NCI-H1092 (cell line): ENCODE measurements at regions not wholly inside any gene's neighbourhood (a gene's known extent, or its start where the extent isn't known, plus 50 kb on each side); places are given as distances from the start of the nearest gene placed in this dataset.
"Not testable (repeated sequence)": the region's sequence is repeated elsewhere in the genome, so short reads cannot be mapped to it uniquely, and the experiment has no call there.

Experiments used
- DNase-seq: peaks from one replicate; lab custom pipeline; 2025; lab: John Stamatoyannopoulos, UW

- DNase-seq = no peak
Observed at GRCh38 chr6:166806217-166806838, 150.0 kb downstream of the RNASET2 start.

GRCh38 chr6:166803471-166803870, 152.9 kb downstream of the RNASET2 start:
- DNase-seq = no peak

GRCh38 chr6:166802401-166802800, 153.9 kb downstream of the RNASET2 start:
- no peak for DNase-seq

- DNase-seq = no peak
Observed at GRCh38 chr6:166800137-166800536, 156.2 kb downstream of the RNASET2 start.

- no peak for DNase-seq
Observed at GRCh38 chr6:166798652-166799051, 157.7 kb downstream of the RNASET2 start.

- no peak for DNase-seq
Observed at GRCh38 chr6:166796610-166797009, 159.7 kb downstream of the RNASET2 start.

GRCh38 chr6:166795879-166796278, 160.5 kb downstream of the RNASET2 start:
- no peak for DNase-seq

GRCh38 chr6:166790808-166791207, 163.8 kb upstream of the RPS6KA2 start:
- not testable (repeated sequence) for DNase-seq

GRCh38 chr6:166788846-166789529, 161.9 kb upstream of the RPS6KA2 start:
- DNase-seq = not testable (repeated sequence)

GRCh38 chr6:166786704-166787293, 159.7 kb upstream of the RPS6KA2 start:
- peak; percentile 82 for DNase-seq

GRCh38 chr6:166785131-166785530, 158.1 kb upstream of the RPS6KA2 start:
- no peak for DNase-seq

- DNase-seq = no peak
Observed at GRCh38 chr6:166784691-166785090, 157.6 kb upstream of the RPS6KA2 start.

- DNase-seq = no peak
Observed at GRCh38 chr6:166782520-166782919, 155.5 kb upstream of the RPS6KA2 start.

- no peak for DNase-seq
Observed at GRCh38 chr6:166781331-166781730, 154.3 kb upstream of the RPS6KA2 start.

GRCh38 chr6:166779963-166780683, 153.1 kb upstream of the RPS6KA2 start:
- DNase-seq = no peak

GRCh38 chr6:166779381-166779780, 152.3 kb upstream of the RPS6KA2 start:
- DNase-seq = no peak

GRCh38 chr6:166778776-166779175, 151.7 kb upstream of the RPS6KA2 start:
- DNase-seq = no peak

GRCh38 chr6:166778046-166778445, 151.0 kb upstream of the RPS6KA2 start:
- no peak for DNase-seq

GRCh38 chr6:166777096-166777630, 150.1 kb upstream of the RPS6KA2 start:
- no peak for DNase-seq

GRCh38 chr6:166776571-166776970, 149.5 kb upstream of the RPS6KA2 start:
- DNase-seq = no peak

GRCh38 chr6:166775923-166776220, 148.8 kb upstream of the RPS6KA2 start:
- no peak for DNase-seq

GRCh38 chr6:166775180-166775922, 148.3 kb upstream of the RPS6KA2 start:
- peak; percentile 75 for DNase-seq
